Stimulated activated CD4-positive, alpha-beta T cell treated with anti-CD3 and anti-CD28 coated beads, Interleukin-1b, Interleukin-23, amount 100 ng/mL, for 24 hours (primary cell): ENCODE measurements at regions not wholly inside any gene's neighbourhood (a gene's known extent, or its start where the extent isn't known, plus 50 kb on each side); places are given as distances from the start of the nearest gene placed in this dataset.

Experiments
- DNase-seq, 4 experiments: peaks; one replicate each; pipeline ENCODE4 v3.0.0-alpha.2; 2020; ENCODE audit warnings: low read depth in 4 of 4, low spot score in 1 of 4

DNA sequence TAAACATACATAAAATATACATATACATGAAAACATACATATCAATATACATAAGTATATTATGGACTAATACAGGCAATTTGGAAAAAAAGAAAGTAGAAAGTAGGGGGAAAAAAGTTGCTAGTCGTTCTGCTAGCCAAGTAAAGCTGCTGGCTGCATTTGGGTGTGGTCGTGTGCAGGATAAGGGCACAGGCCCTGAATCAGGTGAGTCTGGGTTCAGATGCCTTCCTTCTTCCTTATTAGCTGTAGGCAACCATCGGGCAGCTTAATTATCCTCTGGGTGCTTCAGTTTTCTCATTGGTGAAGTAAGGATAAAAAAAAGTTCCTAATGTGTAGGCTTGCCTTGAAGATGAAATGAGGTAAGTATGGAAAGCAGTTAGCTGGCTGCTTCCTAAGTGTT, 59.2 kb upstream of the SPRY4 start:
- DNase-seq, result no peak

DNA sequence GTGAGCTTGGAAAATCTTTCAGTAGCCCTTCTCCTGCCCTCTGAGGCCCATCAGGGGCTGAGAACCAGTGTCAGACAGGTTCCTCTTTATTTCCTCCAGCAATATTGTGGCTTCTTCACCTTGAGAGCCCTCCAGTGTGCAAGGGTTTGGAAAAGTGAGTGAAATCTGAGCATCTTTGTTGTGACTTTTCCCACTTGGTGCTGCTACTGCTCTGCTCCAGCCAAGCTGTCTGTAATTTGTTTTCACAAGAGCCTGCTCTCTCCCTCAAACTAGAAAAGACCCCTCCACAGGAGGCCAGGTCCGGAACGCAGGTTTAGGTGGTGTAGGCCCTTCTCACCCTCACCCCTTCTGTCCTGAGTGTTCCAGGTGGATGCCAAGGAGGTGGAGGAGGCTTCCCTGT, 57.4 kb upstream of the SPRY4 start:
- no peak for DNase-seq

DNA sequence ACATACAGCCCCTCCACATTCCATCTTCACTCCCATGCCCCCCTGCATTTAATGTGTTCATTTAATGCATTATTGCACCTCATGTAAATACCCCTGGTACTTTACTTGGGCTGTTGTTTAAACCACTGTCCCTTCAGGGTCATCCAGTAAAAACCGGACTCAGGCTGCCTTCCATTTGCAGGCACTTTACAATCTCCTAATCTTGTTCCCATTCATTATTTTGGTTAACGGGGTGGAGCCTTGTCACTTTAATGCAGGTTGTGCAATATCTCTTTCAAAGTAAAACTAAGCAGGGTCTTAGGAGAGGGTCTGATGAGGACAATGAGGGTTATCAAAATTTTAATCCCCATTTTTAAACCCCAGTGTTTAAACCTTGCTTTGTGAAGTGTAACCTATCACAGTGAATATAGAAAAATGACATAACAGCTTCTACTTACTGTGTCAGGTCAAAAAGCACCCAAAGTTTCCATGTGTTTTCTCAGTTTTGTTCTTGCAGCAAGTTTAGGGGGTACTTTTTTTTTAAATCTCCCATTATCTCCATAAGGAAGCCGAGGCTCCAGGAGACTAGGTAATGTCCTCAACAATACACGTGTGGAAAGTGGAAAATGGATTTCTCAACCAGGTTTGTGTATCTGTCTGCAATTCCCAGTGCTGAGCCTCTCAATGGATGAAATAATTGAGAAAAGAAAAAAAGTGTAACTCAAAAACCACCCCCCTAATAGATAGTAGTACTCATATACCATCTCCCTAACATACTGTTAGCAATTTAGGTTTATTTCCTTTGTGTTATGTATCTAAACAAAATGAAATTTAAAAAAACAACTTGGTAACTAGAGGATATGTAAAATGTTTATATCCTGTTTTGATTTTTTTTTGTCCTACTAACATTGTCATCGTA, 54.2 kb upstream of the SPRY4 start:
- DNase-seq, result no peak

DNA sequence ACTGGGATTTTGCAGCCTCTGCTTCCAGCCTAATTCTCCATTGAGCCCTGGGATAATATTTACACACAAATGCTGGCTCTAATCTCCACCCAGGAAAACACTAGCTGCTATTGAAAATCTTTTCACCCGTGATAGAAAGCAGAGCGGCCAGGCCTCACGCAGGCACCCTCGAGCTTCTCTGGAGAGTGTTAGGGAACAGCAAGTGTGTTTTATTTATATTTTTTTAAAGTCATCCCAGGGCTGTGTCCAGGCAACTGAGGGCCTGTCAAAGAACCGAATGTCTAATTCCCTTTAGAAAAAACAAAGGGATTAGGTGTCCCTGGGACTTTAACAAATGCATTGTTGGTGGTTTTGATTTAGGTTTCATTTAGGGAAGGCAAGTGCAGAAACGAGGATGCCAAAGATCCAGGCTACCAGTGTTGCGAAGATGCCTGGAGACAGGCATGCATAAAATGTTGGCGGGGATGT, 51.2 kb upstream of the SPRY4 start:
- no peak for DNase-seq
